H1 (cell line): ENCODE measurements at regions not wholly inside any gene's neighbourhood (a gene's known extent, or its start where the extent isn't known, plus 50 kb on each side); places are given as distances from the start of the nearest gene placed in this dataset.
A peak's percentile ranks its signal among the peaks of the same experiment; 100 is the strongest.

Experiments
- CTCF ChIA-PET: fragments of 300-600 bp; sonication (Branson Sonifier 250); formaldehyde crosslinking; loops from one replicate; lab custom pipeline; 2021; ENCODE audit not compliant: partially characterized antibody; lab: Charles Lee
- POLR2A ChIA-PET: fragments of 300-600 bp; sonication (Branson Sonifier 250); formaldehyde crosslinking; loops from one replicate; lab custom pipeline; 2021; ENCODE audit warnings: inconsistent platforms; ENCODE audit not compliant: partially characterized antibody; lab: Charles Lee
- DNase-seq, 2 experiments: peaks; one replicate each; pipeline versions ENCODE4 v3.0.0 to v3.0.0-alpha.2; 2010 to 2022; ENCODE audit warnings: low spot score in 2 of 2, low read depth in 1 of 2, mixed read lengths in 1 of 2
- FAIRE-seq: peaks from 2 replicates; lab custom pipeline; 2011; peaks lifted over from hg19 to GRCh38; lab: Jason Lieb, UNC
- H2AFZ ChIP-seq: 2 replicates; pipeline ENCODE4 v1.8.1; 2012; ENCODE audit warnings: low read length, inconsistent platforms
- H2AK5ac ChIP-seq: 2 replicates; pipeline ENCODE4 v1.6.1; 2013; ENCODE audit warnings: low read depth, low read length
- H2BK120ac ChIP-seq: replicated peaks from 2 replicates; pipeline ENCODE3; 2013; ENCODE audit warnings: low read depth, low read length, inconsistent platforms
- H2BK12ac ChIP-seq: 2 replicates; pipeline ENCODE4 v1.6.1; 2013; ENCODE audit warnings: low read depth, low read length
- H2BK15ac ChIP-seq: 2 replicates; pipeline ENCODE4 v1.6.1; 2013; ENCODE audit warnings: low read length
- H2BK20ac ChIP-seq: 2 replicates; pipeline ENCODE4 v1.6.1; 2013; ENCODE audit warnings: low read length
- H2BK5ac ChIP-seq: 2 replicates; pipeline ENCODE4 v1.6.1; 2013; ENCODE audit warnings: low read depth, low read length
- H3K14ac ChIP-seq: 2 replicates; pipeline ENCODE4 v1.6.1; 2013; ENCODE audit warnings: inconsistent platforms; ENCODE audit not compliant: insufficient read length
- H3K18ac ChIP-seq: 2 replicates; pipeline ENCODE4 v1.6.1; 2013; ENCODE audit warnings: low read length; ENCODE audit errors: extremely low read depth
- H3K23ac ChIP-seq: 2 replicates; pipeline ENCODE4 v1.6.1; 2013; ENCODE audit warnings: inconsistent platforms; ENCODE audit not compliant: insufficient read length
- H3K23me2 ChIP-seq: 2 replicates; pipeline ENCODE4 v1.6.1; 2013; ENCODE audit warnings: low read depth, low read length
- H3K27ac ChIP-seq: 2 replicates; pipeline ENCODE4 v1.6.1; 2011; ENCODE audit warnings: low read depth, low read length, inconsistent platforms
- H3K27me3 ChIP-seq, 4 experiments: replicated peaks in 1 of 4; 1 replicate in 1 of 4; 2 replicates in 3 of 4; pipeline versions ENCODE4 v1.6.1 to v1.8.1; 2011 to 2013; ENCODE audit warnings: low read length in 3 of 4, mild to moderate bottlenecking in 3 of 4, inconsistent platforms in 2 of 4, mixed read lengths in 2 of 4, moderate library complexity in 1 of 4; ENCODE audit not compliant: control insufficient read depth in 3 of 4, insufficient read depth in 3 of 4; ENCODE audit errors: extremely low read depth in 1 of 4
- H3K36me3 ChIP-seq, 4 experiments: 2 replicates each; pipeline versions ENCODE4 v1.6.1 to v1.8.1; 2011 to 2013; ENCODE audit warnings: mild to moderate bottlenecking in 4 of 4, low read length in 3 of 4, moderate library complexity in 2 of 4, control low read depth in 1 of 4, inconsistent platforms in 1 of 4; ENCODE audit not compliant: insufficient read depth in 4 of 4, control insufficient read depth in 2 of 4
- H3K4ac ChIP-seq: replicated peaks from 2 replicates; pipeline ENCODE3; 2013; ENCODE audit warnings: low read length, low read depth, mixed read lengths, inconsistent platforms; ENCODE audit not compliant: insufficient read length
- H3K4me1 ChIP-seq, 4 experiments: replicated peaks in 1 of 4; 1 replicate in 1 of 4; 2 replicates in 3 of 4; pipeline versions ENCODE4 v1.6.1 to v1.8.1; 2011 to 2013; ENCODE audit warnings: low read length in 3 of 4, inconsistent platforms in 2 of 4, mixed read lengths in 1 of 4; ENCODE audit not compliant: insufficient read depth in 4 of 4, control insufficient read depth in 3 of 4
- H3K4me2 ChIP-seq, 2 experiments: 2 replicates each; pipeline versions ENCODE4 v1.6.1 to v1.8.1; 2011 to 2013; ENCODE audit warnings: low read depth in 2 of 2, low read length in 2 of 2, control low read depth in 1 of 2, inconsistent platforms in 1 of 2, mild to moderate bottlenecking in 1 of 2; ENCODE audit not compliant: insufficient read depth in 1 of 2
- H3K4me3 ChIP-seq, 4 experiments: fragments of 200-600, 300-600 bp in 1 of 4; sonication (generic), shearing (Covaris generic), sonication (Bioruptor Twin) in 1 of 4; 2 replicates each; pipeline versions ENCODE4 v1.5.1 to v1.8.1; 2011 to 2016; ENCODE audit warnings: low read length in 4 of 4, low read depth in 3 of 4, control low read depth in 2 of 4, inconsistent platforms in 2 of 4, mild to moderate bottlenecking in 2 of 4, mixed read lengths in 1 of 4, moderate library complexity in 1 of 4; ENCODE audit not compliant: insufficient read depth in 2 of 4; ENCODE audit errors: extremely low read depth in 1 of 4
- H3K56ac ChIP-seq: replicated peaks from 2 replicates; pipeline ENCODE3; 2013; ENCODE audit warnings: low read depth, mild to moderate bottlenecking, mixed read lengths, low read length, inconsistent platforms; ENCODE audit not compliant: insufficient read length
- H3K79me1 ChIP-seq: 2 replicates; pipeline ENCODE4 v1.6.1; 2013; ENCODE audit warnings: low read depth, low read length, control low read depth
- H3K79me2 ChIP-seq, 2 experiments: 2 replicates each; pipeline versions ENCODE4 v1.6.1 to v1.8.1; 2012 to 2013; ENCODE audit warnings: low read length in 2 of 2, mild to moderate bottlenecking in 2 of 2, inconsistent platforms in 1 of 2; ENCODE audit not compliant: insufficient read depth in 2 of 2, control insufficient read depth in 1 of 2
- H3K9ac ChIP-seq, 4 experiments: replicated peaks in 1 of 4; 1 replicate in 1 of 4; 2 replicates in 3 of 4; pipeline versions ENCODE4 v1.6.1 to v1.8.1; 2011 to 2013; ENCODE audit warnings: low read depth in 3 of 4, low read length in 3 of 4, control low read depth in 2 of 4, mild to moderate bottlenecking in 2 of 4, moderate library complexity in 2 of 4, inconsistent platforms in 1 of 4; ENCODE audit errors: extremely low read depth in 1 of 4
- H3K9me3 ChIP-seq, 2 experiments: 2 replicates each; pipeline versions ENCODE4 v1.6.1 to v1.8.1; 2012 to 2013; ENCODE audit warnings: mild to moderate bottlenecking in 2 of 2, moderate library complexity in 2 of 2, control low read depth in 1 of 2, inconsistent platforms in 1 of 2, low read depth in 1 of 2, low read length in 1 of 2, mixed read lengths in 1 of 2; ENCODE audit not compliant: insufficient read depth in 2 of 2
- H4K20me1 ChIP-seq, 2 experiments: replicated peaks in 1 of 2; 2 replicates each; pipeline versions ENCODE3 to v1.8.1; 2011 to 2013; ENCODE audit warnings: inconsistent platforms in 2 of 2, low read length in 2 of 2, mild to moderate bottlenecking in 1 of 2; ENCODE audit not compliant: insufficient read depth in 2 of 2, control insufficient read depth in 1 of 2
- H4K5ac ChIP-seq: 2 replicates; pipeline ENCODE4 v1.6.1; 2013; ENCODE audit warnings: low read length, low read depth, mixed read lengths, inconsistent platforms; ENCODE audit not compliant: insufficient read length
- H4K8ac ChIP-seq: 2 replicates; pipeline ENCODE4 v1.8.0; 2013; ENCODE audit warnings: mild to moderate bottlenecking, moderate library complexity, low read length, inconsistent platforms; ENCODE audit not compliant: insufficient read depth; ENCODE audit errors: extremely low read depth
- H4K91ac ChIP-seq: replicated peaks from 2 replicates; pipeline ENCODE3; 2013; ENCODE audit warnings: low read length, mixed read lengths, inconsistent platforms; ENCODE audit not compliant: insufficient read length
- BCL11A ChIP-seq, 2 experiments: IDR thresholded peaks; one replicate each; pipeline ENCODE4 v1.6.1; 2011; ENCODE audit warnings: low read depth in 2 of 2, low read length in 2 of 2, mild to moderate bottlenecking in 2 of 2
- CEBPB ChIP-seq: IDR thresholded peaks from 2 replicates; pipeline ENCODE4 v1.6.1; 2012; ENCODE audit warnings: low read depth, low read length
- NRF1 ChIP-seq: IDR thresholded peaks from 2 replicates; pipeline ENCODE4 v1.6.1; 2011; ENCODE audit warnings: mild to moderate bottlenecking, low read depth, low read length, improper control_type of control experiment
- POU5F1 ChIP-seq: IDR thresholded peaks from 2 replicates; pipeline ENCODE4 v1.6.1; 2011; ENCODE audit warnings: low read depth, mild to moderate bottlenecking, low read length, moderate library complexity
- RNF2 ChIP-seq: fragments of 200-900, 300-1000 bp; sonication (generic); IDR thresholded peaks from 2 replicates; pipeline ENCODE4 v1.7.1; 2016; ENCODE audit warnings: borderline replicate concordance, low read depth, mild to moderate bottlenecking, antibody characterized with exemption, low read length; ENCODE audit not compliant: poor library complexity, severe bottlenecking; ENCODE audit errors: missing control alignments
- SAP30 ChIP-seq: fragments of 300-600 bp; sonication (generic); IDR thresholded peaks from 2 replicates; pipeline ENCODE4 v1.7.1; 2012; ENCODE audit warnings: low read length, moderate library complexity, mild to moderate bottlenecking, inconsistent platforms; ENCODE audit not compliant: insufficient read depth, insufficient replicate concordance
- SIRT6 ChIP-seq: IDR thresholded peaks from one replicate; pipeline ENCODE4 v1.7.1; 2012; ENCODE audit warnings: low read length, inconsistent platforms
- SRF ChIP-seq: IDR thresholded peaks from 2 replicates; pipeline ENCODE4 v1.6.1; 2011; ENCODE audit warnings: mild to moderate bottlenecking, low read depth, low read length, moderate library complexity
- TAF1 ChIP-seq: IDR thresholded peaks from 2 replicates; pipeline ENCODE4 v1.6.1; 2011; ENCODE audit warnings: mild to moderate bottlenecking, low read depth, low read length
- YY1 ChIP-seq: IDR thresholded peaks from 2 replicates; pipeline ENCODE4 v1.6.1; 2011; ENCODE audit warnings: low read depth, mild to moderate bottlenecking, low read length
- ZNF274 ChIP-seq: IDR thresholded peaks from 2 replicates; pipeline ENCODE4 v1.7.0; 2012; ENCODE audit warnings: low read length, borderline replicate concordance; ENCODE audit errors: extremely low read depth
- WGBS, 2 experiments: shearing (Covaris generic) in 1 of 2; methylation state at CpG; one replicate each; pipeline versions ENCODE4 v1.1.6 to v1.1.7; 2013 to 2015; ENCODE audit warnings: low lambda C conversion rate in 2 of 2, mixed read lengths in 2 of 2, inconsistent platforms in 1 of 2, low coverage in 1 of 2, missing lambda C conversion rate in 1 of 2; ENCODE audit not compliant: insufficient replicate concordance in 2 of 2, insufficient coverage in 1 of 2, insufficient read length in 1 of 2; ENCODE audit errors: extremely low coverage in 1 of 2, missing lambda C conversion rate in 1 of 2; 5-methylcytosine and 5-hydroxymethylcytosine counted together
- TF ChIP-seq, protein P1 (sequence below), 3 experiments: IDR thresholded peaks; 1 replicate in 2 of 3; 2 replicates in 1 of 3; pipeline versions ENCODE4 v1.5.1 to v1.6.1; 2011; ENCODE audit warnings: low read length in 3 of 3, mild to moderate bottlenecking in 3 of 3, inconsistent platforms in 2 of 3, low read depth in 1 of 3, moderate library complexity in 1 of 3; ENCODE audit not compliant: insufficient read depth in 1 of 3; ENCODE audit errors: control extremely low read depth in 1 of 3

DNA sequence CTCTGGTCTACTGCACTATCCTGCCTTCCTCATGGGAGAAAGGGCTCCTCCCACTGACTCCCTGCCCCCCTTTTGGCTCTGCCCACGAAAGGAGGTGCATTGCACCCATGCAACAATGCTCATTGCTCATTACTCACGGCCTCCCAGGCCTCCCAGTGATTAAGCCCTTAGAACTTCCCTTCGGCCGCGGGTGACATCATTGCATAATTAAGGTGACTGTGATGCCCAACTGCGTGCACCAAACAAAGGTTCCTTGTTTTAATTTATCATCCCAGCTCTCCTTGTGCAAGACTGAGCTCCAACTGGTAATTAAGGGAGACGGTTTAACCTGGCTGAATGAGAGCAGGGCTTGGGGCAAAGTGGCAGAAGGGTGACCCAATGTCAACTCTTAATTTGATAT is 180.4 kb downstream of the GAS1 start:
- Histone ChIP-seq H2BK20ac (no peak overlapping the region), H3K4me1 (peaks cover 0 to 2% (median 0%) of the 10 kb centered on the region in 4 experiments; a peak in 3 of 7 replicates), H4K5ac (no peak overlapping the region), H3K23ac (no peak overlapping the region), H3K14ac (no peak overlapping the region), H2BK12ac (no peak overlapping the region), H3K79me1 (no peaks in the 10 kb centered on the region), H3K27ac (no peak overlapping the region), H2BK120ac (no peak overlapping the region), H3K18ac (no peak overlapping the region), H3K56ac (no peak overlapping the region), H3K36me3 (no peaks in the 10 kb centered on the region), H2AK5ac (no peak overlapping the region), H2BK15ac (no peak overlapping the region), H3K4me3 (no peak overlapping the region), H3K4ac (no peak overlapping the region), H3K27me3 (no peaks in the 10 kb centered on the region), H2BK5ac (no peak overlapping the region), H4K20me1 (peaks cover 0 to 4% of the 10 kb centered on the region in 2 experiments), H3K4me2 (no peak overlapping the region), H4K8ac (no peak overlapping the region), H3K9ac (no peak overlapping the region), H3K9me3 (no peaks in the 10 kb centered on the region), H3K23me2 (peaks cover 5% of the 10 kb centered on the region; the same call in 1 of the 2 replicates), H2AFZ (0 out of 2 replicates have a peak overlapping the region, but pooled peaks have one; percentile 27), H3K79me2 (no peaks in the 10 kb centered on the region), H4K91ac (no peak overlapping the region)
- ChIA-PET POLR2A (interaction anchor here (0.7 kb wide), 1 partner anchor 123 kb away, joined by 3 read pairs; no protein-coding TSS in a partner anchor), CTCF (no interaction called here)
- FAIRE-seq, result no peak
- DNase-seq, result peak in 1 of 2 experiments; percentile 7
- WGBS, 2 experiments, result 83% methylated on average over 7 of the region's 7 CpGs; no CpG with 5 or more reads in 1 of the 2 experiments
- TF ChIP-seq RNF2 (no peak), SIRT6 (no peak), ZNF274 (no peak), SRF (no peak), YY1 (no peak), NRF1 (no peak), TAF1 (no peak), CEBPB (no peak), BCL11A (IDR thresholded peaks at IDR 0.05; ENCODE audit: low read depth in 2 of 2, low read length in 2 of 2) (no peak), POU5F1 (no peak), SAP30 (no peak)
- TF ChIP-seq, protein P1, sequence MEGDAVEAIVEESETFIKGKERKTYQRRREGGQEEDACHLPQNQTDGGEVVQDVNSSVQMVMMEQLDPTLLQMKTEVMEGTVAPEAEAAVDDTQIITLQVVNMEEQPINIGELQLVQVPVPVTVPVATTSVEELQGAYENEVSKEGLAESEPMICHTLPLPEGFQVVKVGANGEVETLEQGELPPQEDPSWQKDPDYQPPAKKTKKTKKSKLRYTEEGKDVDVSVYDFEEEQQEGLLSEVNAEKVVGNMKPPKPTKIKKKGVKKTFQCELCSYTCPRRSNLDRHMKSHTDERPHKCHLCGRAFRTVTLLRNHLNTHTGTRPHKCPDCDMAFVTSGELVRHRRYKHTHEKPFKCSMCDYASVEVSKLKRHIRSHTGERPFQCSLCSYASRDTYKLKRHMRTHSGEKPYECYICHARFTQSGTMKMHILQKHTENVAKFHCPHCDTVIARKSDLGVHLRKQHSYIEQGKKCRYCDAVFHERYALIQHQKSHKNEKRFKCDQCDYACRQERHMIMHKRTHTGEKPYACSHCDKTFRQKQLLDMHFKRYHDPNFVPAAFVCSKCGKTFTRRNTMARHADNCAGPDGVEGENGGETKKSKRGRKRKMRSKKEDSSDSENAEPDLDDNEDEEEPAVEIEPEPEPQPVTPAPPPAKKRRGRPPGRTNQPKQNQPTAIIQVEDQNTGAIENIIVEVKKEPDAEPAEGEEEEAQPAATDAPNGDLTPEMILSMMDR (IDR thresholded peaks at IDR 0.05; ENCODE audit: control extremely low read depth in 1 of 3, insufficient read depth in 1 of 3, low read depth in 1 of 3, low read length in 3 of 3), result no peak
